ENCODE measurements at regions not wholly inside any gene's neighbourhood (a gene's known extent, or its start where the extent isn't known, plus 50 kb on each side); places are given as distances from the start of the nearest gene placed in this dataset.

DNA sequence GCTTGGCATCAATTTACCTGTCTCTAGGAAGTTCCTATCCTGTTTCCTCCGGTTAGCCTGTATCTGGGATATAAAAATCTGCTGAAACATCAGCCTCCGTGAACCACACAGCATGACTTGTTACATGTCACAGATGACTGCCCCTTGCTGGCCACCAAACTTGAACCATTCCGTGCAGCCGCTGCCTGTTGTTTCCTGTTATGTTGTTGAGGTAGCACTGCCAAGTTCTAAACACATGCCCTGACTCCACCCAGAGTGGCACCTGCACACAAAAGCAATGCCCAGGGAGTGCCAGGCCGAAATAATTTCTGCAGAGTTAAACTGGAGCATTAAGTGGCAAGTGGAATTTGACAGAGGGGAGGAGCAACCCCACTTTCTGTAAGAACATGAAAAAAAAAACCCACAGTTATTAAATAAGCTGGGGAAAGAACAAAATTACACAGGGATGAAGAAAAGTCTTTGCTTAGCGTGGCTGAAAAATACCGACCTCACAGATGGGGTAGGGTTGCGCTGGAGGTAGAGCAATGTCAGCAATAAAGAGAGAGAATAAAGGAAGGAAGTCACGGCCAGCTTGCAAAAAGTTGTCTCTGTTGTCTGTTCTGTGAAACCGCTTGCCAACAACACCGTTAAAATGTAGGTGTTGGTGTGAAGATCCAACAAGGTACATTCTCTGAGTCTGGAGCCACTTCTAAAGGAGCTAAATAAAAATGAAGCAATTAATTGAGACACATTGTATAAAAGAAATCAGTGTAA, 174.6 kb upstream of the CDH13 start:
- Histone ChIP-seq H3K27ac (no peak overlapping the region), H3K4me2 (no peak overlapping the region), H3K36me3 (ENCODE audit: low read depth) (no peaks in the 10 kb centered on the region), H3K4me3 (no peak overlapping the region), H3F3A (ENCODE audit: insufficient read depth, low read depth) (no peaks in the 10 kb centered on the region), H3K79me2 (ENCODE audit: low read depth) (no peaks in the 10 kb centered on the region), H3K4me1 (replicated peaks; ENCODE audit: insufficient read depth) (no peaks in the 10 kb centered on the region), H4K20me1 (ENCODE audit: insufficient read depth) (no peaks in the 10 kb centered on the region), H3K9me3 (ENCODE audit: insufficient read depth, low read depth) (no peaks in the 10 kb centered on the region), H3K9me2 (ENCODE audit: insufficient read depth) (no peaks in the 10 kb centered on the region), H3K27me3 (ENCODE audit: insufficient read depth, low read depth) (peaks cover 63% of the 10 kb centered on the region), H2AFZ (no peak overlapping the region)
- POLR2A ChIA-PET (ENCODE audit: unreplicated experiment), result no interaction called here
- no TSS peak for BruUV-seq (replicated peaks)
- TF ChIP-seq, protein P1, sequence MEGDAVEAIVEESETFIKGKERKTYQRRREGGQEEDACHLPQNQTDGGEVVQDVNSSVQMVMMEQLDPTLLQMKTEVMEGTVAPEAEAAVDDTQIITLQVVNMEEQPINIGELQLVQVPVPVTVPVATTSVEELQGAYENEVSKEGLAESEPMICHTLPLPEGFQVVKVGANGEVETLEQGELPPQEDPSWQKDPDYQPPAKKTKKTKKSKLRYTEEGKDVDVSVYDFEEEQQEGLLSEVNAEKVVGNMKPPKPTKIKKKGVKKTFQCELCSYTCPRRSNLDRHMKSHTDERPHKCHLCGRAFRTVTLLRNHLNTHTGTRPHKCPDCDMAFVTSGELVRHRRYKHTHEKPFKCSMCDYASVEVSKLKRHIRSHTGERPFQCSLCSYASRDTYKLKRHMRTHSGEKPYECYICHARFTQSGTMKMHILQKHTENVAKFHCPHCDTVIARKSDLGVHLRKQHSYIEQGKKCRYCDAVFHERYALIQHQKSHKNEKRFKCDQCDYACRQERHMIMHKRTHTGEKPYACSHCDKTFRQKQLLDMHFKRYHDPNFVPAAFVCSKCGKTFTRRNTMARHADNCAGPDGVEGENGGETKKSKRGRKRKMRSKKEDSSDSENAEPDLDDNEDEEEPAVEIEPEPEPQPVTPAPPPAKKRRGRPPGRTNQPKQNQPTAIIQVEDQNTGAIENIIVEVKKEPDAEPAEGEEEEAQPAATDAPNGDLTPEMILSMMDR (conservative IDR thresholded peaks at IDR 0.05), result no peak
- no peak for TF ChIP-seq EZH2 (IDR thresholded peaks at IDR 0.05; ENCODE audit: low read depth)
- CTCF ChIA-PET, result no interaction called here
- intact Hi-C loops (cut with micrococcal nuclease; ENCODE audit: unreplicated experiment), result no loop called here
- no peak for DNase-seq

DNA sequence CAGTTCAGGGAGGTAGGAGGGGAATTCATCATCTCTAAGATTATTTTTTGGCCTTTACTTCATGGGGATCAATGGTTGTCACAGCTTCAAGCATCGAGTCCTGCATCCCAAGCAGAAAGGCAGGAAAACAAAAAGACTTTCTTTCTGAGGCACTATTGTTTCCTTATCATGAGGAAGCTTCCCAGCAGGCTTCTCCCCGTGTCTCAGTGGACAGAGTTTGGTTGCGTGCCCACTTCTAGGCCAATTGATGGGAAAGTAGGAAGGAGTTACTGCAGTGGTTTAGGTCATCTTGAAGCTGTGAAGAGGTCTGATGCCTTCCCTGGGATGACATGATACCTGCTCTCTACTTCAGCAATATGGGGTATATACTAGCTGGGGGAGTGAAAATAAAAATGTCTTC, 175.3 kb upstream of the CDH13 start:
- Histone ChIP-seq H3K4me3 (no peak overlapping the region), H2AFZ (no peak overlapping the region), H3K9me2 (ENCODE audit: insufficient read depth) (no peaks in the 10 kb centered on the region), H3K79me2 (ENCODE audit: low read depth) (no peaks in the 10 kb centered on the region), H3K4me1 (replicated peaks; ENCODE audit: insufficient read depth) (no peaks in the 10 kb centered on the region), H3K4me2 (no peak overlapping the region), H4K20me1 (ENCODE audit: insufficient read depth) (no peaks in the 10 kb centered on the region), H3K27ac (no peak overlapping the region), H3F3A (ENCODE audit: insufficient read depth, low read depth) (no peaks in the 10 kb centered on the region), H3K27me3 (ENCODE audit: insufficient read depth, low read depth) (peaks cover 63% of the 10 kb centered on the region), H3K36me3 (ENCODE audit: low read depth) (no peaks in the 10 kb centered on the region), H3K9me3 (ENCODE audit: insufficient read depth, low read depth) (no peaks in the 10 kb centered on the region)
- no TSS peak for BruUV-seq (replicated peaks)
- no peak for DNase-seq
- POLR2A ChIA-PET (ENCODE audit: unreplicated experiment), result no interaction called here
- TF ChIP-seq, protein P1 (conservative IDR thresholded peaks at IDR 0.05), result no peak
- no peak for TF ChIP-seq EZH2 (IDR thresholded peaks at IDR 0.05; ENCODE audit: low read depth)
- CTCF ChIA-PET, result no interaction called here
- intact Hi-C loops (cut with micrococcal nuclease; ENCODE audit: unreplicated experiment), result no loop called here

DNA sequence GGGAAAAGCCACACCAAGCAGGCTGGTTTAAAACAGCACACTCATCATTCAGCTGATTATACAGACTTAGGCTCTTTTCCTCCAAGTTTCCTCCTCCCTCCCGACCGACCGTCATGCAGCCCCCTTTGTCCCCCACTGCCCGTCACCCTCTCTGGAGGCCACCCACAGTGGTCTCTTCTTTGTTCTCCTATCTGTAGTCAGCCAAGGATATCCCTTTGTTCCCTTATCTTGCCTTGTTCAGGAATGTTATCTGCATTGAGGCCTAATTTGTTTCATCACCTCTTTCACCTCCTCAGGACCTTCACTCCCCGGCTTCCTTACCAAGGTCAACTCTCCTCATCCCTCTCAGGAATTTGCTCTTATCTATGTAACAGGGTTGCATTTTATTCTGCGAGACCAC, 186.4 kb upstream of the CDH13 start:
- Histone ChIP-seq H3K27me3 (ENCODE audit: insufficient read depth, low read depth) (0 out of 2 replicates have a peak, but pooled peaks cover 3% of the 10 kb centered on the region), H3K27ac (no peak overlapping the region), H3K79me2 (ENCODE audit: low read depth) (no peaks in the 10 kb centered on the region), H3K4me2 (no peak overlapping the region), H4K20me1 (ENCODE audit: insufficient read depth) (no peaks in the 10 kb centered on the region), H2AFZ (no peak overlapping the region), H3K4me3 (no peak overlapping the region), H3K36me3 (ENCODE audit: low read depth) (no peaks in the 10 kb centered on the region), H3K9me2 (ENCODE audit: insufficient read depth) (no peaks in the 10 kb centered on the region), H3K9me3 (ENCODE audit: insufficient read depth, low read depth) (no peaks in the 10 kb centered on the region), H3K4me1 (replicated peaks; ENCODE audit: insufficient read depth) (no peaks in the 10 kb centered on the region), H3F3A (ENCODE audit: insufficient read depth, low read depth) (no peaks in the 10 kb centered on the region)
- CTCF ChIA-PET, result no interaction called here
- POLR2A ChIA-PET (ENCODE audit: unreplicated experiment), result no interaction called here
- intact Hi-C loops (cut with micrococcal nuclease; ENCODE audit: unreplicated experiment), result no loop called here
- BruUV-seq (replicated peaks), result no TSS peak
- no peak for TF ChIP-seq EZH2 (IDR thresholded peaks at IDR 0.05; ENCODE audit: low read depth)
- TF ChIP-seq, protein P1 (conservative IDR thresholded peaks at IDR 0.05), result no peak
- no peak for DNase-seq

Data from PC-9 (cell line).